Left lung (tissue), 4 donors: ENCODE measurements at regions not wholly inside any gene's neighbourhood (a gene's known extent, or its start where the extent isn't known, plus 50 kb on each side); places are given as distances from the start of the nearest gene placed in this dataset.
"Not testable (repeated sequence)": the region's sequence is repeated elsewhere in the genome, so short reads cannot be mapped to it uniquely, and the experiment has no call there.

Experiments used
- ATAC-seq: fragments of 200-7000 bp; cut with Tn5 transposase; one replicate; pipeline ENCODE4 v1.9.1; 2020; ENCODE audit warnings: moderate library complexity
- DNase-seq, 4 donors: peaks; one replicate each; pipeline ENCODE4 v3.0.0-alpha.2; 2013 to 2020
- H3K27ac ChIP-seq, 2 donors: fragments of 200-600 bp; sonication (generic) in 1 of 2; one replicate each; pipeline versions ENCODE4 v1.5.0 to v1.8.0; 2020 to 2021
- H3K27me3 ChIP-seq, 2 donors: fragments of 200-600 bp; sonication (generic) in 1 of 2; one replicate each; pipeline versions ENCODE4 v1.5.0 to v1.8.0; 2020 to 2021
- H3K36me3 ChIP-seq, 2 donors: fragments of 200-600 bp; sonication (generic) in 1 of 2; one replicate each; pipeline versions ENCODE4 v1.5.0 to v1.8.0; 2020 to 2021
- H3K4me1 ChIP-seq, 2 donors: fragments of 200-600 bp; one replicate each; pipeline ENCODE4 v1.8.0; 2021
- H3K4me3 ChIP-seq, 2 donors: fragments of 200-600 bp; sonication (generic) in 1 of 2; one replicate each; pipeline versions ENCODE4 v1.5.0 to v1.8.0; 2020 to 2021; ENCODE audit warnings: mild to moderate bottlenecking in 1 of 2
- H3K9me3 ChIP-seq, 2 donors: fragments of 200-600 bp; sonication (generic) in 1 of 2; one replicate each; pipeline versions ENCODE4 v1.5.0 to v1.8.0; 2020 to 2021
- intact Hi-C, 2 donors: fragments of 100-400 bp; cut with DNase I; formaldehyde crosslinking; loops; one replicate each; pipeline versions ENCODE4 v1.11.2 to v1.14.2; 2022
- TF ChIP-seq, protein P1 (sequence below), 2 donors: fragments of 200-600 bp; sonication (generic) in 1 of 2; IDR thresholded peaks; one replicate each; pipeline versions ENCODE4 v1.5.0 to v1.8.0; 2021; ENCODE audit warnings: antibody characterized with exemption in 2 of 2
- donor health status: DM: no; HTN: yes; CAD: no.
- donor health status: DM: no; HTN: no; CAD: no.

DNA sequence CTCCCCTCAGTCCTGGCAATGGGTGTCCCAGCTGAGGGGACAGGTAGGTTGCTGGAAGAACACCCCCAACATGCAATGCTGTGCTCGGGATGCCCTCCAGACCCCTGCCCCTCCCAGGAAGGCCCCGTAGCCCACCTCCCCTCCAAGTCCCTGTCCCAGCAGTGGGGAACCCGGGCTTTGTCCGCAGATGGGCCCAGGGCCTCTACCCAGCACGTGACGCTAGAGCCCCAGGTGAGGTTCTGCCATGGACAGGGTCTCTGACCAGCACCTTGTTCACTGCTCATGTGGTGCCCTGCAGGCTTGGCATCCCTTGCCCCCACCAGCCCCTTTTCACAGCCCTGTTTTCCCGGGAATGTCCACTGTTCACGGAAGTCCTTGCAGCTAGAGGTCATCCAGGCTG is 220.0 kb upstream of the SGCG start:
- H3K27me3 ChIP-seq, result no peaks in the 10 kb centered on the region
- H3K36me3 ChIP-seq, result no peaks in the 10 kb centered on the region
- H3K4me3 ChIP-seq, result no peak overlapping the region
- intact Hi-C loops, result no loop called here
- H3K4me1 ChIP-seq, result no peaks in the 10 kb centered on the region
- TF ChIP-seq, protein P1, sequence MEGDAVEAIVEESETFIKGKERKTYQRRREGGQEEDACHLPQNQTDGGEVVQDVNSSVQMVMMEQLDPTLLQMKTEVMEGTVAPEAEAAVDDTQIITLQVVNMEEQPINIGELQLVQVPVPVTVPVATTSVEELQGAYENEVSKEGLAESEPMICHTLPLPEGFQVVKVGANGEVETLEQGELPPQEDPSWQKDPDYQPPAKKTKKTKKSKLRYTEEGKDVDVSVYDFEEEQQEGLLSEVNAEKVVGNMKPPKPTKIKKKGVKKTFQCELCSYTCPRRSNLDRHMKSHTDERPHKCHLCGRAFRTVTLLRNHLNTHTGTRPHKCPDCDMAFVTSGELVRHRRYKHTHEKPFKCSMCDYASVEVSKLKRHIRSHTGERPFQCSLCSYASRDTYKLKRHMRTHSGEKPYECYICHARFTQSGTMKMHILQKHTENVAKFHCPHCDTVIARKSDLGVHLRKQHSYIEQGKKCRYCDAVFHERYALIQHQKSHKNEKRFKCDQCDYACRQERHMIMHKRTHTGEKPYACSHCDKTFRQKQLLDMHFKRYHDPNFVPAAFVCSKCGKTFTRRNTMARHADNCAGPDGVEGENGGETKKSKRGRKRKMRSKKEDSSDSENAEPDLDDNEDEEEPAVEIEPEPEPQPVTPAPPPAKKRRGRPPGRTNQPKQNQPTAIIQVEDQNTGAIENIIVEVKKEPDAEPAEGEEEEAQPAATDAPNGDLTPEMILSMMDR (IDR thresholded peaks at IDR 0.05), result no peak
- peak in 1 of 4 donors; percentile 60 for DNase-seq
- no peak for ATAC-seq
- no peaks in the 10 kb centered on the region for H3K9me3 ChIP-seq
- no peak overlapping the region for H3K27ac ChIP-seq

DNA sequence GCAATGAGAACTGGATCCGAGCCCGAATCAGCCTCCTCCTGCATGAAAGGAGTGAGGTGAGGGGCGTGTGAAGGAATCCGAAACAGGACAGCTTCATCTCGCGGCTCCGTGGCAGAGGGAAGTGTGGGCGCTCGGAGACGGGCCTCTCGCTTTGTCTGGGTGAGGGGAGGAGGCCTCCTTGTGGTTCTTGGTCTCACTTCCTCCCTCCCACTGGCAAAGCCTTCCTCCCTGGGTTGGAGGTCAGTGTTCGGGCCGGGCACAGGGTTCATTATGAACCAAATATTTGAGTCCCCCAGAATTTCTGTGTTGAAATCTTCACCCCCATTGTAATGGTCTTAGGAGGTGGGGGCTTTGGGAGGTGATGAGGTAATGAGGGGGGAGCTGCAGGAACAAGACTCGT is 219.4 kb upstream of the SGCG start:
- H3K9me3 ChIP-seq, H3K4me1 ChIP-seq, intact Hi-C loops, H3K4me3 ChIP-seq, DNase-seq, H3K36me3 ChIP-seq, ATAC-seq, H3K27me3 ChIP-seq, H3K27ac ChIP-seq: not testable (repeated sequence)

DNA sequence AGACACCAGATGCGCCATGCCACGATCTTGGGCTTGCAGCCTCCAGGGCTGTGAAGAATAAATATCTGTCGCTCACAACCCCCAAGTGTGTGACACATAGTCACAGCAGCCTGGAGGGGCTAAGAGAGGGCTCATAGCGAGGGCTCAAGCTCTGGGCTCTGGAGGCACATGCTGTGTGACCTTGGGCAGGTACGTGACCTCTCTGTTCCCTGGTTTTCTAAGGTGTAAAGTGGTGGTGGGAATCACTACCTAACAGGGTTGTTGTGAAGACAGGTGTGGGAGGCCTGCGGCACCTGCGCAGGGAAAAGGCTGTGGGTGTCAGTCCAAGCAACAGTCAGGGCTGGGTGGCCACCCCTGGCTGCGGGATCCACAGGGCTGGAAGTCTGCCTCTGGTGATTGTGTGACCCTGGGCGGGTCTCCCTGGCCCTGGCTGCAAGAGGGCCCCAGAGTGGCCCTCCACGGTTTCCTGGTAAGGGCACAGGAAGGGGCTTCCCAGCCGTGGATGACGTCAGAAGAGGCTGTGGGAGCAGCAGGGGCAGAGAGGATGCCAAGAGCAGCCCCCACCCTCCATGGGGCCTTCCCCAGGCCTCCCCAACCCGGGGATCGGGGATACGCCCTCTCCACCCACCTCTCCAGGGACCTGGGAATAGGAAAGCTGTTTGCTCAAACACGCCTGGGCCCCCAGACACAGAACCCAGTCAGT is 218.8 kb upstream of the SGCG start:
- no peaks in the 10 kb centered on the region for H3K9me3 ChIP-seq
- H3K36me3 ChIP-seq, result no peaks in the 10 kb centered on the region
- ATAC-seq (no peak), DNase-seq (peak in 1 of 4 donors; percentile 65)
- intact Hi-C loops, result no loop called here
- TF ChIP-seq, protein P1 (IDR thresholded peaks at IDR 0.05), result no peak
- H3K27ac ChIP-seq, result no peak overlapping the region
- no peaks in the 10 kb centered on the region for H3K27me3 ChIP-seq
- no peaks in the 10 kb centered on the region for H3K4me1 ChIP-seq
- H3K4me3 ChIP-seq, result no peak overlapping the region

DNA sequence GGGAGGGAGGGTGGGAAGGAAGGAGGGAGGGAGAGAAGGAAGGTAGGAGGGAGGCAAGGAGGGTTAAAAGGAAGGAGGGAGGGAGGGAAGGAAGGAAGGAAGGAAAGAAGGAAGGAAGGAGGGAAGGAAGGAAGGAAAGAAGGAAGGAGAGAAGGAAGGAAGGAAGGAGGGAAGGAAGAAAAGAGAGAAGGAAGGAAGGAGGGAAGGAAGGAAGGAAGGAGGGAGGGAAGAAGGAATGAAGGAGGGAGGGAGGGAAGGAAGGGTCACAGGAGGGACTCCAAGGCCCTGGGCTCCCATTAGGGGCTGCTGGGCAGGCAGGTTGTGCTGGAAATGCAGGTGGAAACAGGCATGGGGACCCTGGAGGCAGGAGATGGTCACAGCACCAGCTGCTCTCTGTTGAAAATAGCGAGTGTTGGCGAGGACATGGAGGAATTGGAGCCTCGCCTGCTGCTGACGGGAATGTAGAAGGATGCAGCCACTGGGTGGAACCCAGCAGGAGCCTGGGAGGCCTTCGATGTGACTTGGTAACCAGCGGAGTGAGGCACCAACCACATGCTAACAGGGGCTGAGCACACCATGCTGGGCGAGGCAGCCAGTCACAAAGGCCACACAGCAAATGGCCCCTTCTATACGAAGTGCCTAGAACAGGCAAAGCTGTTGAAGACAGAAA is 217.3 kb upstream of the SGCG start:
- ATAC-seq, H3K36me3 ChIP-seq, H3K4me1 ChIP-seq, DNase-seq, H3K27ac ChIP-seq, H3K9me3 ChIP-seq, H3K4me3 ChIP-seq, intact Hi-C loops, H3K27me3 ChIP-seq: not testable (repeated sequence)

DNA sequence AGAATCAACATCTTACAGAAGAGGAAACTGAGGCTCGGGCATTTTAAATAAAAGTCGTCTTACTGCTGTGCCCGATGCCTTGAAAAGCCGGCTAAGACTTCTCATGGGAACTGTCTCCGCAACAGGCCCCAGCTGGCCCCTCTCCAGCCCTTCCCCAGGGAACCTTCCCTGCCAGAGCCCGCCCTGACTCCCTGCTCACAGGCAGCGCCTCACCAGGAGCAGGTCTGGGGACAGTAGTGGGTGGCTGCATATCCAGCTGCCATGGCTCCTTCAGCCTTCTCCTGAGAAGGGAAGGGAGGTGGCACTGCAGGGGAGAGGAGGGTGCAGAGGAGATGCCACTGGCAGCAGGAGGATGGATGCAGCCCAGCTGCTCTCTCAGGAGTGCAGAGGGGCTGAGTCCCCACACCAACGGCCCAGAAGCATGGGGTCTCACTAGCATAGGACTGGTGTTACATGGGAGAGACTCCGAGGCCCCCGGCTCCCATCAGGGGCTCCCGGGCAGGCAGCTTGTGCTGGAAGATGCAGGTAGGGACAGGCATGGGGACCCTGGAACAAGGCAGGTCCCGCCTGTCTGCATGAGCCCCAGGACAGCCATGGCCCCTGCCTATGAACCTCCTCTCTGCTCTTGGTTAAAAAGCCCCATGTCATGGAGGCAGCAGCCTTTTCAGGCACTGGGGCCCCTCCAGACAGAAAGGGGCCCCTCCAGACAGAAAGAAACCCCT is 216.4 kb upstream of the SGCG start:
- Histone ChIP-seq H3K9me3 (no peaks in the 10 kb centered on the region), H3K4me1 (no peaks in the 10 kb centered on the region), H3K27ac (no peak overlapping the region), H3K27me3 (no peaks in the 10 kb centered on the region), H3K36me3 (no peaks in the 10 kb centered on the region), H3K4me3 (no peak overlapping the region)
- TF ChIP-seq, protein P1 (IDR thresholded peaks at IDR 0.05), result no peak
- intact Hi-C loops, result no loop called here
- DNase-seq (peak in 1 of 4 donors; percentile 58), ATAC-seq (no peak)

DNA sequence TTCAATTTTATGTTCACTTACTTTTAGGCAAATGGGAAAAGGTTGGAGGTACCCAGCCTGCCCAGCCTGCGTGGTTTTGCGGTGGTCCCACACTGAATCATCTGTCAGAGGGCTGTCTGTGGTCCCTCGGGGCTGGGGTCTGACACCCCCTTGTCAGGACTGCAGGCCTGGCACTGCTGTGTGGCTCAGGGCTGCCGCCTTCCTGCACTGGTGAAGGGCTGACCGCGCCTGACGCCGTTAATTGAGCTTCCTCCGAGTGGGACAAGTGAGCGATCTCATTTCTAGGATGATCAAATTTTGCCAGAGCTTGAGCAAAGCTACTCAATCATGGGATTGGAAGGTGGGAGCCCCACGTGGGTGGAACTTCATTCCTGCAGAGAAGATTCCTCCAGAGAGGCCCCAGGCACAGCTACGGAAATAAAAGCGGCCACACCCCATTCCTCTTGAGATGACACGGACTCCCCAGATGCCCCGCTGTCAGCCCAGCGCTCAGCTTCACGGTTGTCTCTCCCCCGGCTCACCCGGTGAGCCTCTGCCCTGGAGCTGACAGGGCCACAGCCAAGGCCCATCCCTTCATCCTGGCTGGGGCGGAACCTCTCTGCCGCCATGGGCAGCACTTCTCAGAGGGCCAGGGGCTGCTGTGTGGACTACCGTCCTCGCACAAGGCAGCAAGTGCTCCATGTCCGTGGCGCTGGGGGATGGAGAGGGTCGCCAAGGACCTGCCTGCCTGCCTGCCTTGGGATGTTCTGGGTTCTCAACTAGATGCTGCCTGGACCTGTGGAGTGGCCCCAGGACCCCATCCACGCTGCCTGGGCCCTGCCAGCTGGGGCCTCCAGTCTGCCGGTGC is 215.5 kb upstream of the SGCG start:
- ATAC-seq, H3K9me3 ChIP-seq, H3K27me3 ChIP-seq, H3K4me1 ChIP-seq, H3K4me3 ChIP-seq, H3K36me3 ChIP-seq, intact Hi-C loops, H3K27ac ChIP-seq: not testable (repeated sequence)
- peak in 1 of 4 donors; percentile 72 for DNase-seq

DNA sequence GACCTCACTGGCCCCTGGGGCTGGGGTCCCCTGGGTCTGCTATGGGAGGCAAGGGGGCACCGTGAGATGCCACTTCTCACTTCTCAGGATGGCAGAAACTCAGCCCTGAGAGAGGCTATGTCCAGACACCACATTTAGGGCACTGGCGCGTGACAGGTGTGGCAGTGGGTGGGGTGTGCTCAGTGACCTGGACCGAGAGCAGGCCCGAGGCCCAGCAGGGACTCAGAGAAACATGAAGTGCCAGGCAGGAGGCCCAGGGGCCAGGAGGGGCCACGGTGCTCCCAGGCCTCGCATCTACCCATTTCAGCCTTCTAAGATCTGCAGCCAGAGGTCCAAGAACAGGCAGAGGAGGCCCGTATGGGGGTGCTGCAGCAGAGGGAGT is 214.9 kb upstream of the SGCG start:
- H3K36me3 ChIP-seq, ATAC-seq, H3K9me3 ChIP-seq, H3K4me1 ChIP-seq, H3K27me3 ChIP-seq, H3K27ac ChIP-seq, H3K4me3 ChIP-seq, intact Hi-C loops: not testable (repeated sequence)
- DNase-seq, result peak in 1 of 4 donors; percentile 42

DNA sequence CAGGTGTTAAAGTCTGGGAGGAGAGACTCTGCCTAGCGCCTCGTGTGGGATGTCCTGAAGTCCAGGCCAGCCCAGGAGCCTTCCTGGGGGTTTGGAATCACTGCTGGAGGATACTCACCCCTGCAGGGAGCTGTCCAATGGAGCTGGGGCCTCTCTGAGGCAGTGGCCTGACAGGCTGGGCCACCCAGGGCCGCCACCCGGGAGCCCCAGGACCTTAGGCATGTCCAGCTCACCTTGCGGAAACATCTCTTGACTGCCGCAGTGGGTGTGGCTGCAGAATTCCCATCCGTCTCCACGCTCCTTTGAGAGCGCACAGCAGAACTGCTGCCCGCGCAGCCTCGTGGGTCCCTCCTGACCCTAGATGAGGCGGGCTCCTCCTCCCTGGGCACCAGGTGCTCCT is 214.0 kb upstream of the SGCG start:
- peak in 1 of 4 donors; percentile 42 for DNase-seq
- H3K27me3 ChIP-seq, H3K9me3 ChIP-seq, H3K36me3 ChIP-seq, H3K27ac ChIP-seq, intact Hi-C loops, ATAC-seq, H3K4me1 ChIP-seq, H3K4me3 ChIP-seq: not testable (repeated sequence)
